BLaER1 (cell line): ENCODE measurements at regions not wholly inside any gene's neighbourhood (a gene's known extent, or its start where the extent isn't known, plus 50 kb on each side); places are given as distances from the start of the nearest gene placed in this dataset.

Source experiments
- H3K27ac ChIP-seq: shearing (Covaris generic); formaldehyde crosslinking; 2 replicates; pipeline ENCODE4 v1.8.1; 2022
- H3K27me3 ChIP-seq: shearing (Covaris generic); formaldehyde crosslinking; 2 replicates; pipeline ENCODE4 v1.8.1; 2022
- H3K36me3 ChIP-seq: shearing (Covaris generic); formaldehyde crosslinking; 2 replicates; pipeline ENCODE4 v1.8.1; 2022
- H3K4me1 ChIP-seq: shearing (Covaris generic); formaldehyde crosslinking; 2 replicates; pipeline ENCODE4 v1.8.1; 2022
- H3K4me2 ChIP-seq: shearing (Covaris generic); formaldehyde crosslinking; 2 replicates; pipeline ENCODE4 v1.8.1; 2022
- H3K4me3 ChIP-seq: shearing (Covaris generic); formaldehyde crosslinking; 2 replicates; pipeline ENCODE4 v1.8.1; 2022
- H3K9ac ChIP-seq: shearing (Covaris generic); formaldehyde crosslinking; 2 replicates; pipeline ENCODE4 v1.8.1; 2022
- H3K9me3 ChIP-seq: shearing (Covaris generic); formaldehyde crosslinking; 2 replicates; pipeline ENCODE4 v1.8.1; 2022
- H4K20me1 ChIP-seq: shearing (Covaris generic); formaldehyde crosslinking; 2 replicates; pipeline ENCODE4 v1.8.1; 2022
- Cebpa-rat ChIP-seq: shearing (Covaris generic); IDR thresholded peaks from 2 replicates; pipeline ENCODE4 v1.8.1; 2022

DNA sequence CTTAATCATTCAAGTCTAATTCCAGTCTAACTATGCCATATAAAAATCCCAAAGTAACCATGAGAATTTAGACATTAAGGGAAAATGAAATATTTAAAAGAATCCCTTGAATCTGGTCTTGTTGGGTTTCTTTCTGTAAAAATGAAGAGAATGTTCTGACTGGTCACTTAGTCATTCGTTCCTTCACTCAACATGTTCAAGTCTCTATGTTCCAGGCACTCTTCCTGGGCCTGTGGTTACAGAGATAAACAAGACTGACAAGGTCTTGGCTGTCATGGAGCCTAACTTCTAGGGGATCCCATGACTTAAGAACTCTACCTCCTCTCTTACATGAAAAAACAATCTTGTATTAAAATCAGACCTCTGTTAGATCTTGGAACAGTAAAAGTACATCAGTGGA, 638.6 kb upstream of the TBL1XR1 start:
- peaks cover 8% of the 10 kb centered on the region; the same call in 1 of the 2 replicates for H3K9me3 ChIP-seq
- H3K9ac ChIP-seq = no peak overlapping the region
- H3K4me2 ChIP-seq = no peak overlapping the region
- no peak overlapping the region for H3K27ac ChIP-seq
- H3K27me3 ChIP-seq = no peaks in the 10 kb centered on the region
- peaks cover 25% of the 10 kb centered on the region for H3K4me1 ChIP-seq
- H3K4me3 ChIP-seq = no peak overlapping the region
- TF ChIP-seq Cebpa-rat = no peak
- H3K36me3 ChIP-seq = no peaks in the 10 kb centered on the region
- no peaks in the 10 kb centered on the region for H4K20me1 ChIP-seq

DNA sequence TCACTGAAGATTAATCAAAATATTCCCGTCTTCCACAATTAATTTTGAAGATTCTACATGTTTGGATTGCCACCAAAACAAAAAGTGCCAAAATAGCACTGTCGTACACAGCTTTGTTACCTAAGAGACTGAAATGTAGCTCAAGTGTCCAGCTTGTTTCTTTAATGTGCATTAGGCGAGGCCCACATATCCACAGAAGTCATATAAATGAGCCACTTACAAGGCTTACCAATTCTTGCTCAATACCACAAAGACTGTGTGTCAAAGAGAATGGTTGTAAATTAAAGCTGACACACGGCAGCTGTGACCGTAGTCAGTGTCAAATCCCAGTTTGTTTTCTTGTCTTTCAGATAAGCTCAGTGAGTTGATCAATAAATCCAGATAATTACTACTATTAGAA, 639.4 kb upstream of the TBL1XR1 start:
- Histone ChIP-seq H3K36me3 (no peaks in the 10 kb centered on the region), H3K4me2 (no peak overlapping the region), H3K4me3 (no peak overlapping the region), H3K4me1 (peaks cover 25% of the 10 kb centered on the region), H3K9me3 (peaks cover 8% of the 10 kb centered on the region; the same call in 1 of the 2 replicates), H3K27ac (no peak overlapping the region), H3K27me3 (no peaks in the 10 kb centered on the region), H3K9ac (no peak overlapping the region), H4K20me1 (no peaks in the 10 kb centered on the region)
- no peak for TF ChIP-seq Cebpa-rat

DNA sequence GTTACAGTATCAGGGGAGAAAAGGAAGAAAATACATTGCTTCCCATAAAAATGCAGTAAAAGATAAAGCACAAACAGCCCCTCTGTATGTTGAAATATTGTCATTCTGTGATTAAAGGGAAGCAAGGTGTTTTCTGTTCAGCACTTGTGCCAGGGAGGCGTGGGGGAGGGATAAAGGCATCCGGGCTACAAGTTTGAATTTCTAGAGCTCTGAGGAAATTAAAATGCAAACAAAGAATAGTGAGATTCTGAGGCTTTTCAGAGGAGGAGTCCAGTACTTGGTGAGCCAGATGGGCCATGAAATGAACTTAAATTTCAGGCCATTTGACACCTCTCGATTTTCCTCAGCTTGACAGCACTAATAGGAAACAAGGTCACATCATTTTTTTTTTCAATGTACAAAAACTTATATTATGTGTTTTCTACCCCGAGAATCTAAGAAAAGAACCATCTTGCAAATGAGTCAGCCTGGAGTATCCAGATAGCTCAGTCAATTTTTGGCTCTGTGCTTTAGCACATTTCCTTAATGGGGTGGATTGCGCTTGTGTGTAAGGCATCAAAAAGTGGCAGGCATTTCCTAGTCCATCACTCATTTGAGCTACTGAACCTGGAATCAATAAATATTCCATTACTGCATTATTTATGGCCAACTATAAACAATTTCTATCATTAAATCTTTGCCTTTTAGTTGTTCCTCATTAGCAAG, 640.8 kb upstream of the TBL1XR1 start:
- no peak overlapping the region for H3K27ac ChIP-seq
- H3K27me3 ChIP-seq = no peaks in the 10 kb centered on the region
- H4K20me1 ChIP-seq = no peaks in the 10 kb centered on the region
- no peak overlapping the region for H3K4me3 ChIP-seq
- TF ChIP-seq Cebpa-rat = no peak
- no peaks in the 10 kb centered on the region for H3K36me3 ChIP-seq
- H3K9me3 ChIP-seq = peaks cover 8% of the 10 kb centered on the region; the same call in 1 of the 2 replicates
- no peak overlapping the region for H3K9ac ChIP-seq
- peaks cover 21% of the 10 kb centered on the region for H3K4me1 ChIP-seq
- H3K4me2 ChIP-seq = no peak overlapping the region

DNA sequence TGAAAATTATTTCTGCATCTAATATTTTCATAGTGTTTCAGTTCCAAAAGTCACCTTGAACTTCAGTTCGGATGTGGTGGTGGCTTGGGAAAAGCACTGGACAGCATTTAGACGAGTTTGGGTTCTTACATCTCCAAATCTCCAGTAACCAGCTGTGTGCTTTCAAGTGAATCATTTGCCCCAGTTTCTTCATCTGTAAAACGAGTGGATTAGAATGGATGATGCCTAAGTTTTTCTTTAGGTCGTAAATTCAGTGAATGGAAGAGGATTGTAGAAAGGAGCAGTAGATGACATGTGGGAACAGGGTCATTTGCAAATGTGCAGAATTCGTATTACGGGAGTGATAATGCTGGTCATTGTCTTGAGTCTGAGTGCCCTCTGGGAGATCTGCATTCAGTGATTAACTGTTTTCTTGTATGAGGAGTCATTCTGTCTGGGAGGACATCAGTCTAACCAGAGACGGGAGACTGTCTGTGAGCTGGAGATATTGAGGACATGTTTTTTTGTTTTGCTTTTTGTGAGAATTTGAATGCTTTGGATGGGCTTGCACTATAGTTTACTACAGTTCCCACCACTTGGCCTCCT, 641.6 kb upstream of the TBL1XR1 start:
- peaks cover 14% of the 10 kb centered on the region for H3K4me1 ChIP-seq
- H3K27me3 ChIP-seq = no peaks in the 10 kb centered on the region
- no peaks in the 10 kb centered on the region for H3K36me3 ChIP-seq
- TF ChIP-seq Cebpa-rat = no peak
- no peaks in the 10 kb centered on the region for H4K20me1 ChIP-seq
- no peak overlapping the region for H3K4me3 ChIP-seq
- peaks cover 8% of the 10 kb centered on the region; the same call in 1 of the 2 replicates for H3K9me3 ChIP-seq
- no peak overlapping the region for H3K4me2 ChIP-seq
- H3K9ac ChIP-seq = no peak overlapping the region
- H3K27ac ChIP-seq = no peak overlapping the region

DNA sequence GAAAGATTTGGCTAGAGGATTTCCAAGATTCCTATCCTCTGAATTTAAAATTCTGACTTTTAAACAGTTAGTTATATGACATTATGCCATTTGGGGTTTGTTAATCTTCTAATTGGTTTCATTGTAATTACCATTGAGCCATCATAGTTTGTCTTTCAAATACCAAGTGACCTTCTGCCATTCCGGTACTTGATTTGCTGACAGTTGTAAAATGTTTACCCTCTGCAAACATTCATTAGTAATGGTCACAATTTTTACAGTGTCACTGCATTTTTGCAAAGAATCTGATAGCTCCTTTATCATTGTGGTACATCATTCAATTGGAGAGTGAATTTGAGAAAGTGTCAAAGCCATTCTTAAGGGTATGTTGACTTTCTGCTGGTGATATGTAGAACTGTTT, 645.0 kb upstream of the TBL1XR1 start:
- Histone ChIP-seq H4K20me1 (no peaks in the 10 kb centered on the region), H3K4me2 (no peak overlapping the region), H3K27ac (no peak overlapping the region), H3K36me3 (no peaks in the 10 kb centered on the region), H3K4me1 (peaks cover 6% of the 10 kb centered on the region), H3K9me3 (peaks cover 17% of the 10 kb centered on the region), H3K9ac (no peak overlapping the region), H3K4me3 (no peak overlapping the region), H3K27me3 (no peaks in the 10 kb centered on the region)
- TF ChIP-seq Cebpa-rat = no peak

DNA sequence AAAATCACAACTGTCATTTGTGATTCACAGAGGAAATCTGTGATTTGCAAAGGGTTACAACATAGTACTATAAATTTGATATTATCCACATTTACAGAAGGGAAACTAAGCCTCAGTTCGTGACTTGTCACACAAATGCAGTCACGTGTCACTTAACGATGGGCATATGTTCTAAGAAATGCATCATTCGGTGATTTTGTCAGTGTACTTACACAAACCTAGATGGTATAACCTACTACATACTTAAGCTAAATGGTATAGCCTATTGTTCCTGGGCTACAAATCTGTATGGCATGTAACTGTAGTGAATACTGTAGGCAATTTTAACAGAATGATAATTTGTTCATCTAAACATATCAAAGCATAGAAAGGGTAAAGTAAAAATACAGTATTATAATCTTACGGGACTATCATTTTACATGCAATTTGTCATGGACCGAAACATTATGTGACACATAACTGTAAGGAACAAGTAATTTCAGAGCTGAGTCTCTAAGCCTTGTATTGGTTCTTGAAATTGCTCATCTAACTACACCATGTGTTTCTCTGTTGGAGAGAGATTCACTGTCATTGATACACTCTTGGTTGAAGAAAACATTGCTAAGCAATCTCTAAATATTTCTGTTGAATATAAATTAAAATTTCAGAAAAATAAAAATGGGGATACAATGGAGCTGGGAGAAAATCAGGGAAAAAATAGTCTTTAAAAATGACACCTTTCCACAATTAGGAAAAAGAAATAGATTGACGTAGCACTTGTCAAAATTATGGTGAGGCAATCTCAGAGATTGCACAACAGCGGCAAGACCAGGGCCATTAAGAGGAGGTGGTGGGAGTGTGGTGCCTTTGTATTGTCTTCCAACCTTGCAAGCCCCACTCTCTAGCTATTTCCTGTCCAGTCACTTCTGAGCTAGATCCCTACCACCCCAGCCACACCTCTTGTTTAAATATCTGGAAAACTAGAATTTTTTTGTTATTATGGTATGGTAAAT, 645.8 kb upstream of the TBL1XR1 start:
- no peaks in the 10 kb centered on the region for H4K20me1 ChIP-seq
- H3K4me3 ChIP-seq = no peak overlapping the region
- H3K4me1 ChIP-seq = peaks cover 6% of the 10 kb centered on the region
- no peaks in the 10 kb centered on the region for H3K27me3 ChIP-seq
- no peak overlapping the region for H3K4me2 ChIP-seq
- H3K9ac ChIP-seq = no peak overlapping the region
- no peak overlapping the region for H3K27ac ChIP-seq
- TF ChIP-seq Cebpa-rat = 0 out of 2 replicates have a peak, but pooled peaks have one; percentile 47
- H3K9me3 ChIP-seq = peaks cover 19% of the 10 kb centered on the region
- H3K36me3 ChIP-seq = no peaks in the 10 kb centered on the region

DNA sequence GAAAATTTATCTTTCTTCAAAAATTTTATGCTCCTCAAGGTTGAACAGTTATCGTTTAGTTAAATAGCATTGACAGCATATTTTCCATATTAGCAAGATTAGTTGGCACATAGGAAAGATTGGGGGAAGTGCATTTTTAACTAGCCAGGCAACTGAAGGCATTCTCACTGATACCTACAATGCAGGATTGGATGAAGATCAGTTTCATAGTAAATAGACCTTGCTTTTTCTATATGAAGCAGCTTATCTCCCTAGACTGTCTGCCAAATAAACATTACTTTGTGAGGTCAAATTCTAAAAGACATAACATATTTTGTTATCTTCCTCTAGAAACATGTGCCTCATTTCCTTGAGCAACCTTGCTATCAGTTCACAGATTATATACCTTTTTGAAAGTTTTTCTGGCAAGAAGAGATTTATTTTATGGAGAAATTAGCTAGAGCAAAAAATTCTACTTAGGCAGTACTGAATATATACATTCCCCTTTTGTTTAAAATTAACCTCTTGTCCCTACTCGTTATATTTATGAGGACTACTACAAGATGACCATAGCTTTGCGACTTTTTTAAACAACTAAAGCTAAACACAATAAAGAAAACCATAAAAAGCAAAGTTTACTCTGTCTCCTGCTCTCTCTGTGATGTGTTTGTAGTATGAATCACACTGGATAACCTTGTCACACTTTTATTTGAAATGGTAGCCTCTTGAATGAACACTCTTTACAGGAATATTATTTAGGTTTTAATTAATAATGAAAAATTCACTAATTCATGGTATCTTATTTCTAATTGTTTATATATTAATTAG, 654.9 kb upstream of the TBL1XR1 start:
- Histone ChIP-seq H3K4me2 (no peak overlapping the region), H4K20me1 (no peaks in the 10 kb centered on the region), H3K9ac (no peak overlapping the region), H3K36me3 (no peaks in the 10 kb centered on the region), H3K4me1 (no peaks in the 10 kb centered on the region), H3K27me3 (no peaks in the 10 kb centered on the region), H3K9me3 (peaks cover 14% of the 10 kb centered on the region), H3K27ac (no peak overlapping the region), H3K4me3 (no peak overlapping the region)
- TF ChIP-seq Cebpa-rat = no peak

DNA sequence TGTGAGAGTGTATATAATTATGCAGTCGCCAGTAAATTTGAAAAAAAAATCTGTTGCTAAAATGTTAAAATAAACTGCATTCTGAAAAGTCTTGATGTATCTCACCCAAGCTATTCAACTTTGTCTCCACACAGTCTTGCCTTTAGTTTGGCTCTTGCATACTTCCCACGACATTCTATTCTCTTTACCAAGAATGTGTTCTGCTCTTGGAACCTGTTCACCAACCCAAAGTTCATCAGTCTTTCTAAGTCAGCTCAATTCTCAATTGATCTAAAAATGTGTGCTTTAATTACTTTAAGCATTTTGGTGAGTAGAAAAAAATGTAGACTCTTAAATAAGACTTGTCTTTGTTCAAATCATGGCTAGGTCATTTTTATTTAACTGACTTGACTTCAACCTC, 657.7 kb upstream of the TBL1XR1 start:
- no peaks in the 10 kb centered on the region for H3K4me1 ChIP-seq
- H4K20me1 ChIP-seq = no peaks in the 10 kb centered on the region
- H3K9me3 ChIP-seq = peaks cover 38% of the 10 kb centered on the region
- no peak for TF ChIP-seq Cebpa-rat
- no peak overlapping the region for H3K27ac ChIP-seq
- H3K9ac ChIP-seq = no peak overlapping the region
- H3K4me3 ChIP-seq = no peak overlapping the region
- H3K27me3 ChIP-seq = no peaks in the 10 kb centered on the region
- no peak overlapping the region for H3K4me2 ChIP-seq
- no peaks in the 10 kb centered on the region for H3K36me3 ChIP-seq

DNA sequence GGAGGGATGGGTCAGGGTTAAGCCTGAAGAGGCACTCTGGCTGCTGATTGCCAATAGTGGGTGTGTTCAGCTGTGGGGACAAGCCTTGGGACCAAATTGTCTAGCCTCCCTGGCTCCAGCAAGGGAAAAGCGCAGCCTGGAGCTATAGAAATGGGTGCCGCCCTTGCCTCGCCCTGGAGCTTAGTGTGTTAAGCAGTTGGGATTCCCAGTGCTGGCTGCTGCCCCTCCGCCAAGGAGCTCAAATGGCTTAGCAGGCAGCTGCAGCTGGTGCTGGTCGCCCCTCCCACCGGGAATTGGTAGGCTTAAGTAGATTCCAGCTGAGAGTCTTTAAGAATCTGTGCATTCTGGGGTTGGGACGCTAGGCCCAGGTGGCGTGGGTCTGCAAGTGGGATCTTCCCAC, 662.9 kb upstream of the TBL1XR1 start:
- Histone ChIP-seq H3K9me3 (peaks cover 73% of the 10 kb centered on the region), H3K27ac (no peak overlapping the region)

More for the DNA sequence above, 662.9 kb upstream of the TBL1XR1 start:
- Histone ChIP-seq H3K4me2 (no peak overlapping the region), H3K27me3 (no peaks in the 10 kb centered on the region), H3K4me1 (no peaks in the 10 kb centered on the region), H3K9ac (no peak overlapping the region), H4K20me1 (no peaks in the 10 kb centered on the region), H3K36me3 (0 out of 2 replicates have a peak, but pooled peaks cover 4% of the 10 kb centered on the region), H3K4me3 (no peak overlapping the region)
- TF ChIP-seq Cebpa-rat = no peak
